Activated CD8-positive, alpha-beta T cell treated with anti-CD3 and anti-CD28 coated beads for 36 hours (primary cell): ENCODE measurements at regions not wholly inside any gene's neighbourhood (a gene's known extent, or its start where the extent isn't known, plus 50 kb on each side); places are given as distances from the start of the nearest gene placed in this dataset.

Experiments used
- ATAC-seq: fragments of 200-7000 bp; cut with Tn5 transposase; one replicate; pipeline ENCODE4 v1.10.0; 2021; ENCODE audit warnings: mild to moderate bottlenecking, moderate library complexity
- CTCF ChIA-PET: fragments of 350-600 bp; sonication (Branson Sonifier 250); formaldehyde crosslinking; loops from one replicate; lab custom pipeline; 2021; ENCODE audit warnings: antibody characterized with exemption; lab: Charles Lee
- POLR2A ChIA-PET: fragments of 350-600 bp; sonication (Branson Sonifier 250); formaldehyde crosslinking; loops from one replicate; lab custom pipeline; 2021; ENCODE audit warnings: antibody characterized with exemption; lab: Charles Lee
- DNase-seq: peaks from one replicate; pipeline ENCODE4 v3.0.0-alpha.2; 2020
- H3K27ac Mint-ChIP-seq: one replicate; pipeline ENCODE4 v1.8.0; 2021; ENCODE audit warnings: mild to moderate bottlenecking, mixed read lengths
- H3K27me3 Mint-ChIP-seq: one replicate; pipeline ENCODE4 v1.8.0; 2021; ENCODE audit warnings: mixed read lengths
- H3K36me3 Mint-ChIP-seq: one replicate; pipeline ENCODE4 v1.8.0; 2021; ENCODE audit warnings: low read depth, mixed read lengths
- H3K4me1 Mint-ChIP-seq: one replicate; pipeline ENCODE4 v1.8.0; 2021; ENCODE audit warnings: low read depth, mixed read lengths
- H3K4me3 Mint-ChIP-seq: one replicate; pipeline ENCODE4 v1.8.0; 2021; ENCODE audit warnings: mild to moderate bottlenecking, moderate library complexity, mixed read lengths
- H3K9me3 Mint-ChIP-seq: one replicate; pipeline ENCODE4 v1.8.0; 2021; ENCODE audit warnings: mixed read lengths
- intact Hi-C: fragments of 100-400 bp; cut with micrococcal nuclease; formaldehyde crosslinking; loops from one replicate; pipeline ENCODE4 v1.10.0; 2022
- TF ChIP-seq, protein P1 (sequence below): fragments of 200-600 bp; IDR thresholded peaks from one replicate; pipeline ENCODE4 v1.8.0; 2022; ENCODE audit warnings: antibody characterized with exemption, mild to moderate bottlenecking

DNA sequence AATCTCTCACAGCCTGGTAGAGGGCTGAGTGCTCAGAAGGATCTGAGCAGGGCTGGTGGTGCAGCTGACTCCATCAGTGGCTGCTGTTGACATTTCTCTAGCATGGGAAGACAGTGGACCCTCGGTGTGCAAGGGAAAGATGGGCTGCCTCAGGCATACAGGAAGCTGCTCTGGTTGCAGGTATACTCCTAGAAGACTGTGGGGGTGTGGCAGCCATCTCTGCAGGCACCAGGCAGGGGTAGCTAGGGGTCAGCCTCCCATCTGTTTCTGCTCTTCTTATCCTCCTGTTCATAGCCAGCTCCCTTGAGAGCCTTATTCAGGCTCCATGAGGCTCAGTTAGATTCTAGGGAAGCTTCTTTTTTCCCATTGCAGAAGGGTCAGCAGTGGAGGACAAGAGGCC lies 475.5 kb downstream of the TSHZ3 start:
- H3K4me1 Mint-ChIP-seq: no peaks in the 10 kb centered on the region
- no peak overlapping the region for H3K4me3 Mint-ChIP-seq
- H3K9me3 Mint-ChIP-seq: no peaks in the 10 kb centered on the region
- DNase-seq (no peak), ATAC-seq (no peak)
- H3K27ac Mint-ChIP-seq: no peak overlapping the region
- H3K36me3 Mint-ChIP-seq: no peaks in the 10 kb centered on the region
- ChIA-PET CTCF (no interaction called here), POLR2A (no interaction called here)
- no peaks in the 10 kb centered on the region for H3K27me3 Mint-ChIP-seq
- intact Hi-C loops: no loop called here
- TF ChIP-seq, protein P1, sequence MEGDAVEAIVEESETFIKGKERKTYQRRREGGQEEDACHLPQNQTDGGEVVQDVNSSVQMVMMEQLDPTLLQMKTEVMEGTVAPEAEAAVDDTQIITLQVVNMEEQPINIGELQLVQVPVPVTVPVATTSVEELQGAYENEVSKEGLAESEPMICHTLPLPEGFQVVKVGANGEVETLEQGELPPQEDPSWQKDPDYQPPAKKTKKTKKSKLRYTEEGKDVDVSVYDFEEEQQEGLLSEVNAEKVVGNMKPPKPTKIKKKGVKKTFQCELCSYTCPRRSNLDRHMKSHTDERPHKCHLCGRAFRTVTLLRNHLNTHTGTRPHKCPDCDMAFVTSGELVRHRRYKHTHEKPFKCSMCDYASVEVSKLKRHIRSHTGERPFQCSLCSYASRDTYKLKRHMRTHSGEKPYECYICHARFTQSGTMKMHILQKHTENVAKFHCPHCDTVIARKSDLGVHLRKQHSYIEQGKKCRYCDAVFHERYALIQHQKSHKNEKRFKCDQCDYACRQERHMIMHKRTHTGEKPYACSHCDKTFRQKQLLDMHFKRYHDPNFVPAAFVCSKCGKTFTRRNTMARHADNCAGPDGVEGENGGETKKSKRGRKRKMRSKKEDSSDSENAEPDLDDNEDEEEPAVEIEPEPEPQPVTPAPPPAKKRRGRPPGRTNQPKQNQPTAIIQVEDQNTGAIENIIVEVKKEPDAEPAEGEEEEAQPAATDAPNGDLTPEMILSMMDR: no peak

DNA sequence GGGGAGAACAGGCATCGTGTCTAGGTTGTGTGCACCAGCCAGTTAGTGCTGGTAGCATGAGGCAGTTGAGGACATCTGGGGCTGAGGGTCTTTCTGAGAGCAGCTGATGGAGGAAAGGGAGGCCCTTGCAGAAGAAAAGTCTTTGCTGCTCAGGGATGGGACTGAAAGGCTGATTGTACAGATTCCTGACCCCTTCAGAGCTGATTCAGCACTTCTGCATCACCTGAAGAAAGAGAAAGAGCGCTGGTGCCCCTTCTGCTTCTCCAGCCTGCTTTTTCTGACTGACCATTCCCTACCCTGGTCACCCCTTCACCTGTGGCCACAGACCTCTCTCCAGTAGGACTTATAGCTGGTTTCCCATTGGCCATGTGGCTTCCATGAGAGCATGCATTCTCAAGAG lies 476.2 kb downstream of the TSHZ3 start:
- Mint-ChIP-seq H3K9me3 (no peaks in the 10 kb centered on the region), H3K36me3 (no peaks in the 10 kb centered on the region), H3K4me3 (no peak overlapping the region), H3K27me3 (no peaks in the 10 kb centered on the region), H3K4me1 (no peaks in the 10 kb centered on the region), H3K27ac (no peak overlapping the region)
- no peak for ATAC-seq
- ChIA-PET POLR2A (no interaction called here), CTCF (no interaction called here)
- TF ChIP-seq, protein P1: no peak
- no peak for DNase-seq
- intact Hi-C loops: no loop called here

DNA sequence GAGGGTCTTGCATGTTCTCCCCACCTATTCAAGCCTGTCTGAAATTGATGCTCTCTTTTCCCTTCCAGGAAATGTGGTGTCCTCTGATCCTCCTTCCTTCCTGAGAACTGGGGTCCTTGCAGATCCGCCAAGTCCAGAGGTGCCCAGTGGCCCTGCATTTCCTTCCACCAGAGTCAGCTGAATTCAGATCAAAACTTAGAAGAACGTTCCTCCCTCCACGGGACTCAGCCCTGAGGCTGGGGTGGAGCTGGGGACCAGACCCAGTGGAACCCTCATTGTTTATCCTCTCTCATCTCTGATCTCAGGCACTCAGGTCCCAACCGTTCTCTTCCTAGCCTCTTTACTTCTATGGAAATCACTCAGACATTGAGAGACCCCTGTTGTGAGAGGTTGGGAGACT lies 477.3 kb downstream of the TSHZ3 start:
- no peaks in the 10 kb centered on the region for H3K36me3 Mint-ChIP-seq
- no peak overlapping the region for H3K27ac Mint-ChIP-seq
- H3K4me1 Mint-ChIP-seq: no peaks in the 10 kb centered on the region
- H3K4me3 Mint-ChIP-seq: no peak overlapping the region
- ChIA-PET POLR2A (no interaction called here), CTCF (no interaction called here)
- peaks cover 1% of the 10 kb centered on the region for H3K27me3 Mint-ChIP-seq
- intact Hi-C loops: no loop called here
- peaks cover 2% of the 10 kb centered on the region for H3K9me3 Mint-ChIP-seq
- ATAC-seq: no peak
- TF ChIP-seq, protein P1: no peak
- DNase-seq: no peak

DNA sequence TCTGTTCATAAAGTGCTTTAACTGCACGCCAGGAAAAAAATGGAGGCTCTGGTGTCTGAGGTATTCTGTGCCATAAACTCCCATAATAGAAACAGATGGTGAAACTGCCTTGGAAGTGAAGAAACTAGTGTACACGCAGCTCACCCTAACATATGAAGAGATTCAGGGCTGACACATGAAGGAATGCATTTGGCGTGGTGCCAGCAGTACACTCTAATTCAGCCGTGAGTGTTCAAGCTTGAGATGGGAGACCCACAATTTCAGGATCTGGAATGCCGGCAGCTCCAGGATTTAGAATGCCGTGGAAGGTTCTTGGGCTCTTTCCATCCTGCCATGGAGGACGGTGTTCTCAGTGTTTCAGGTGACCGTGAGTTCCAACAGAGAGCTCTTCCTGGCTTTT lies 478.4 kb downstream of the TSHZ3 start:
- Mint-ChIP-seq H3K9me3 (peaks cover 2% of the 10 kb centered on the region), H3K4me3 (no peak overlapping the region), H3K27me3 (peaks cover 1% of the 10 kb centered on the region), H3K27ac (no peak overlapping the region), H3K36me3 (no peaks in the 10 kb centered on the region), H3K4me1 (no peaks in the 10 kb centered on the region)
- DNase-seq (no peak), ATAC-seq (no peak)
- ChIA-PET POLR2A (no interaction called here), CTCF (no interaction called here)
- intact Hi-C loops: no loop called here
- TF ChIP-seq, protein P1: no peak

DNA sequence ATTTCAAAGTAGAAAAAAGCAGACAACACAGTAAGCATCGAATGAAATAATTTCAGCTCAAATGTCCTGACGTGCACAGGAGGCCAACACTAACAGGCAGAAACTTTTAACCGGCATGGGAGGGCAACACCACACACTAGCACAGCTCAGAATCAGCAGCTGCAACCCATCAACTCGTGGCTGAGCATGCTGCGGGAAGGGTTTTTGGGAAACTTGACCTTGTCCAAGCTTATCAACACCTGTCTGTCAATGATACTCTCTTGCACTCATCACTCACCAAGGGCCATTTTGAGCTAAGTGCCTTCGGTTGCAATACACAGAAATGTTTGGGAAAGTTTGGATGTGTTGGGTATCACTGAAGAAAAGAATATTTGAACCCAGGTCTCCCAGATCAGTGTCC lies 483.7 kb downstream of the TSHZ3 start:
- ChIA-PET POLR2A (no interaction called here), CTCF (no interaction called here)
- peaks cover 8% of the 10 kb centered on the region for H3K27me3 Mint-ChIP-seq
- H3K4me3 Mint-ChIP-seq: no peak overlapping the region
- no peak for ATAC-seq
- no peak overlapping the region for H3K27ac Mint-ChIP-seq
- TF ChIP-seq, protein P1: no peak
- no peaks in the 10 kb centered on the region for H3K4me1 Mint-ChIP-seq
- no peak for DNase-seq
- intact Hi-C loops: no loop called here
- H3K36me3 Mint-ChIP-seq: no peaks in the 10 kb centered on the region
- H3K9me3 Mint-ChIP-seq: peaks cover 2% of the 10 kb centered on the region
